NCI-H748 treated with DMSO at 0.1 percent for 48 hours (cell line): ENCODE measurements at regions not wholly inside any gene's neighbourhood (a gene's known extent, or its start where the extent isn't known, plus 50 kb on each side); places are given as distances from the start of the nearest gene placed in this dataset.

ENCODE experiments used
- DNase-seq: peaks from one replicate; lab custom pipeline; 2025; lab: John Stamatoyannopoulos, UW

- no peak for DNase-seq
These were observed 137.2 kb upstream of the SUCLG2 start for GRCh38 chr3:67791620-67792019.

DNA sequence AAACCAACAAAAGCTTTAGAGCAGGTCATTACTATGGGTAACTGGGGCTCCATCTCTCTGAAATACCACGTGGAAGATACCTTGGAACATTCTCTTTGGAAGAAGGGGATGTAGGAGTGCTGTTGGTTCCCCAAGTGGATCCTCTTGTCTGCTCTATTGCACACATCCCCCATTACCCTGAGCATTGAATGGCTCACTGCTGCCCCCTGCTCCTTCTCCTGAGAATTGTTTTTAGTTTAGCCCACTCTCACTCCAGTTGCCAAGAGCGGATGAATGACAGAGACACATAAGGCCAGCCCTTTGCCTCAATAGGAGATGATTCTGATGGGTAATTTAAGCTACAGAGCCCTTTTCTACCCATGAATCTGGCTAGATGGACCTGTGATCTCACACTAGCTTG, 135.6 kb upstream of the SUCLG2 start:
- DNase-seq = peak; percentile 8

- no peak for DNase-seq
These were observed 134.0 kb upstream of the SUCLG2 start for GRCh38 chr3:67788396-67788795.

- no peak for DNase-seq
These were observed 129.2 kb upstream of the SUCLG2 start for GRCh38 chr3:67783281-67784250.

GRCh38 chr3:67781871-67782270, 127.5 kb upstream of the SUCLG2 start:
- DNase-seq = no peak

DNA sequence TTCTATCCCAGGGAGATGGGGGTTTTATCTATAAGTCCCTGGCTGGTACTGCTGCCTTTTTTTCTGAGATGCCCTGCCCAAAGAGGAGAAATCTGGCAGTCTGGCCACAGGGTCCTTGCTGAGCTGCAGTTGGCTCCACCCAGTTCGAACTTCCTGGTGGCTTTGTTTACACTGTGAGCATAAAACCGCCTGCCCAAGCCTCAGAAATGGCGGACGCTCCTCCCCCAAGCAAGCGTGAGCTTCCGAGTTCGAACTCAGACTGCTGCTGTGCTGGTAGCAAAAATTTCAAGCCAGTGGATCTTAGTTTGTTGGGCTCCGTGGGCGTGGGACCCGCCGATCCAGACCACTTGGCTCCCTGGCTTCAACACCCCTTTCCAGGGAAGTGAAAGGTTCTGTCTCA, 126.8 kb upstream of the SUCLG2 start:
- no peak for DNase-seq

GRCh38 chr3:67774676-67775075, 120.3 kb upstream of the SUCLG2 start:
- DNase-seq = no peak

- no peak for DNase-seq
These were observed 111.2 kb upstream of the SUCLG2 start for GRCh38 chr3:67765575-67765974.

- DNase-seq = no peak
These were observed 90.9 kb upstream of the SUCLG2 start for GRCh38 chr3:67745296-67745695.

DNA sequence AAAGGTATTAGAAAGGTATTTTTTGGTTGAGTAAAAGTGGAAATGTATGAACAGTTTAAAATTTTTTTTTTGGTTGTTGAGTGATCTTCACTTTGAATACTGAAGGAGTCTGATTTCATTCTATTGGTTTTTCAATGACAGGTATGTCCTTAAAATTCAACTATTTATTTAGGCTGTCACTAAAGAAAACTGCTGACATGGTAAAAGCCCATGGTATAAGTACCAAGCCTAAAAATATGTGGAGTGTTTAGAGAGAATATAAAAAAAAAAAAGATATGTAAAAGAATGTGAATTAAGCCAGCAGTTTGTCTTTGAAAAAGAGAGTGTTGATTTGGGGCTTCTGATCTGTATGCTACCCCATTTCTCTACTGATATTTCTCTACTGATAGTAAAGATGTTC, 90.3 kb upstream of the SUCLG2 start:
- DNase-seq = no peak

- DNase-seq = no peak
These were observed 85.4 kb upstream of the SUCLG2 start for GRCh38 chr3:67739851-67740250.

DNA sequence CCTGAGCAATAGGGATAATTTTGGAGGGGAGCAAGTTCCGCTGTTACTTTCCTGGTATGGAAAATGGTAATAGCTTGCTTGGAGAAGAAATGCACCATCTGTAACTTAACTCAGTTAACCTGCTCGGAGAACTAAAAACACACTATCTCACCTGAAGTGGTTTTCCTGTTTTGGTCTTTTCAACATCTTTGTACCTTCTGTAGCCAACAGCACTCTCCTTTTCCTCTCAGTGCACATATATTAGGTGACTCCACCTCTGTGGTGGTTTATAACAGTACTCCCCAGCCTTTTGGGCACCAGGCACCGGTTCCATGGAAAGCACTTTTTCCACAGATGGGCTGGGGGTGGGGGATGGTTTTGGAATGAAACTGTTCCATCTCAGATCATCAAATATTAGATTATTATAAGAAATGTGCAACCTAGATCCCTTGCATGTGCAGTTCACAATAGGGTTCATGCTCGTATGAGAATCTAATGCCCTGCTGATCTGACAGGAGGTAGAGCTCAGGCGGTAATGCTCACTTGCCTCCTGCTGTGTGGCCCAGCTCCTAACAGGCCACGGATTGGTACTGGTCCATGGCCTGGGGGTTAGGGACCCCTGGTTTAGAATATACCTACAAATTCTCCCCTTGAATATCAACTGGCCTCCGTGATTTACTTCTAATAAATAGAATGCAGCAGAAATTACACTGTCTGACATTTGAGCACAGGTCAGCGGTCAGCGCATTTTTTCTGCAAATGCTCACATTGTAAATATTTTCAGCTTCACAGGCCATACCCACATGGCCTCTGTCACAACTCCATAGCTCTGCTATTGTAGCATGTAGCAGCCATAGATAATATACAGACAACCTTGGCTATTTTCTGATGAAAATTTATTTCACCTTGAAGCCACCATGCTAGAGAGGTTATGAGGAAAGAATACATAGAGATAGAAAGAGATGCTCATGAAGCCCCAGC, 83.8 kb upstream of the SUCLG2 start:
- no peak for DNase-seq

- DNase-seq = no peak
These were observed 82.7 kb upstream of the SUCLG2 start for GRCh38 chr3:67737140-67737539.

DNA sequence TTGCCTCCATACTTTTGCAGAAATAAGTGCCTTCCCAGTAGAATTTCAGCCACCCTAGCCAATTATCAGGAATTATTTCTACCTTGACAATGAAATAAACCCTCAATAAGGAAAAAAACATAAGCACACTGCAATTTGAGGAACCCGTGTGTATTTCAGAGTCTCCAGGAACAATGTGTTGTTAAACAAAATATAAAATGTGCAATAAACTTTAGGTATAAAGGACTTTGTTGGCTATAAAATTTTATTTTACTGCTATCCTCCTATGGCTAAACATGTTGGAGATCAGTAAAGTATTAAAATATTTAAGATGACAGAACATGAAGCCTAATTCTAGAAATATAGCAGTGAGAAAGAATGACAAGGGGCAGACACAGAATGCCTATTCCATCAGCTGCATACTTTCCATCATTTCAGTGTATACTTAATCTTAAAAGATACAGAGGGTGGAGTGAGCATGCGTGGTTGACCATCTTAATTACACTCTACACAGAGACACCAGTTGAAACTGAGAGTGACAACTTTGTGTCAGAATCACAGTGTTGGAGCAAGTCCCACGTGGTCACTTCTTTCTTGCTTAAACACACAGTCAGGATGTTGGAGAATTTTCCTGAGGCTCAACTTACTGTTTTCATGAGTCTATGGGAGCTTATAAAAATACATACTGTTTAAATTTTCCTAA, 79.0 kb upstream of the SUCLG2 start:
- no peak for DNase-seq

GRCh38 chr3:67724434-67724833, 70.0 kb upstream of the SUCLG2 start:
- DNase-seq = no peak

DNA sequence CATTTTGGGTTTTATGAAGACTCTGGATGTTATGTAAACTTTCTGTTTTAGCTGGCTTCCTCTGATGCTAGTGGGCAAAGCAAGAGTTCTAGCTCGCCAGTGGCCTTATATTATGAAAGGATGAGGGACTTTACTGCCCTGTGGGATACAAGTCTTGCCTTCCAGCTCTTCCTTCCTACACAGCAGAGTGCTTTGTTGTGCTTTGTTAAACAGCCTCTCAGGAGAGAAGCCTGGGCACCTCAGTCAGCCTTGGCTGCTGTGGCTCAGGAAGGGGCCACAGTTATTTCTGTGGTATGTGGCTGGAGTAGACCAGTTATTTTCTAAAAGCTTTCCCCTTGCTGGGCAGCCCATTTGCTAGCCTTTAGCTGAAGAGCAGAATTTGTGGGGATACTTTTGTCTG, 69.5 kb upstream of the SUCLG2 start:
- DNase-seq = no peak

GRCh38 chr3:67719333-67719732, 64.9 kb upstream of the SUCLG2 start:
- no peak for DNase-seq

GRCh38 chr3:67715971-67716370, 61.6 kb upstream of the SUCLG2 start:
- no peak for DNase-seq

DNA sequence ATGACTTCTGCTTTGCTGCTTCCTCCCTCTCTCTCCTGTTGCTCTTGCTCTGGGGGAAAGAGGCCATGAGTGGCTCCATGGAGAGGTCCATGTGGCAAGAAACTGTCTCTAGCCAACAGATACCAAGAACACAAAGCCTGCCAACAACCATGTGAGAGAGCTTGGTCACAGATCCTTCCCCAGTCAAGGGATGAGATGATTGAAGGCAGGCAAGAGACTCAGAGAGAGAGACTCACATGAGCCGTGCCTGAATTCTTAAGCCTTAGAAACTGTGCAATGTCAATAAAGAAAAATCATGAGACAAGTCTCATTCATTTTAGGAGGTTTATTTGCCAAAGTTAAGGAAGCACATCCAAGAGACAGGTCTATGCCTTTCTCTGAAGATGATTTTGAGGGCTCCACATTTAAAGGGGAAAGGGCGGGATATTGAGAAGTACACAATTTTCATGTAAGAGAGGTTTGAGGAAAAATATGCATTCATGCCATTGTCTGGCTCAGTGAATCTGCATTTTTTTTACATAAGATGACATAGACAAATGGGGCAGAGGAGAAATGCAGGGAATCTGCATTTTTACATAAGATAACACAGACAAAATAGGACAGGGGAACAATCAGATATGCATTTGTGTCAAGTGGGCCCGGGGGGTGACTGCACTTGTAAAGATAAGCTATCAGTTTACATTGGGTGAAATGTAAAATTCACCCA, 59.5 kb upstream of the SUCLG2 start:
- no peak for DNase-seq

- DNase-seq = no peak
These were observed 57.8 kb upstream of the SUCLG2 start for GRCh38 chr3:67712259-67712658.

GRCh38 chr3:67710396-67710795, 56.0 kb upstream of the SUCLG2 start:
- no peak for DNase-seq

GRCh38 chr3:67706934-67707333, 52.5 kb upstream of the SUCLG2 start:
- DNase-seq = no peak
